ENCODE measurements at regions not wholly inside any gene's neighbourhood (a gene's known extent, or its start where the extent isn't known, plus 50 kb on each side); places are given as distances from the start of the nearest gene placed in this dataset.

- TF ChIP-seq CTCF (IDR thresholded peaks at IDR 0.05) (no peak), POLR2A (IDR thresholded peaks at IDR 0.05) (no peak)
Measured at GRCh38 chr20:12210591-12210990, 292.9 kb downstream of the BTBD3 start.

Measured in body of pancreas (tissue), 4 donors.